ENCODE measurements at regions not wholly inside any gene's neighbourhood (a gene's known extent, or its start where the extent isn't known, plus 50 kb on each side); places are given as distances from the start of the nearest gene placed in this dataset.

DNA sequence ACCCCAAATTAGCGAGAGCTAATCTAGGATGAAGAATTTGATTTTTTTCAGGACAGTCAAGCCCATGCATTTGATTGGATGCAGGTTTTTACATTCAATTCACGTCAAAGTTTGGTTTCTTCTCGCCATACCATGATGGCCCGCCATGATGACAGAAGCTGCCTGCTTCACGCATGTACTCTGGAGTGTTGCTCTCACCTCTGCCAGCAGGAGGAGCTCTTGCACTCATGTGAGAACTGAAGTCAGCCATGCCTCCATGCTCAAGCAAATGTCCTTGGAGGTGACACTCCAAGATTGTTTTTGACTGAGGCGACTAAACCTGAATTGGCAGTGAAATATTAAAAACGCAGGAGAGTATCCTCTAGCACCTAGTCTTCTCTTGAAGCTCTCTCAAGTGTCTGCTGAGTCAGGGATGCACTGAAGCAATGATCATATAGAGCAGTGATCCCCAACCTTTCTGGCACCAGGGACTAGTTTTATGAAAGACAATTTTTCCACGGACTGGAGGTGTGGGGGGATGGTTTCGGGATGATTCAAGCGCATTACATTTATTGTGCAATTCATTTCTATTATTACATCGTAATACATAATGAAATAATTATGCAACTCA is 120.9 kb downstream of the SAMMSON start:
- H3K4me3 Mint-ChIP-seq = no peak overlapping the region
- H3K9me3 Mint-ChIP-seq = no peaks in the 10 kb centered on the region
- peaks cover 0 to 2% of the 10 kb centered on the region in 2 donors for H3K27me3 Mint-ChIP-seq
- Histone ChIP-seq H3K27ac (ENCODE audit: low read depth, low read length) (no peak overlapping the region), H3K4me1 (ENCODE audit: insufficient read depth, low read length) (no peaks in the 10 kb centered on the region), H3K4me3 (ENCODE audit: low read length in 2 of 2) (no peak overlapping the region), H3K36me3 (ENCODE audit: insufficient read depth, low read length) (no peaks in the 10 kb centered on the region), H3K27me3 (ENCODE audit: insufficient read depth, low read length) (no peaks in the 10 kb centered on the region), H3K9me3 (ENCODE audit: control insufficient read depth in 1 of 2, low read length in 2 of 2) (no peaks in the 10 kb centered on the region)
- no peak overlapping the region for H3K27ac Mint-ChIP-seq
- H3K4me1 Mint-ChIP-seq = no peaks in the 10 kb centered on the region
- H3K36me3 Mint-ChIP-seq = no peaks in the 10 kb centered on the region
- intact Hi-C loops (cut with micrococcal nuclease) = no loop called here
- ChIA-PET CTCF (ENCODE audit: partially characterized antibody) (interaction anchor here (0.8 to 2.1 kb wide), 5 partner anchors 9 to 1465 kb away, joined by 3 to 8 read pairs (median 4); no protein-coding TSS in a partner anchor), POLR2A (ENCODE audit: partially characterized antibody) (no interaction called here)
- DNase-seq = peak; percentile 9 to 39 (median 15)

DNA sequence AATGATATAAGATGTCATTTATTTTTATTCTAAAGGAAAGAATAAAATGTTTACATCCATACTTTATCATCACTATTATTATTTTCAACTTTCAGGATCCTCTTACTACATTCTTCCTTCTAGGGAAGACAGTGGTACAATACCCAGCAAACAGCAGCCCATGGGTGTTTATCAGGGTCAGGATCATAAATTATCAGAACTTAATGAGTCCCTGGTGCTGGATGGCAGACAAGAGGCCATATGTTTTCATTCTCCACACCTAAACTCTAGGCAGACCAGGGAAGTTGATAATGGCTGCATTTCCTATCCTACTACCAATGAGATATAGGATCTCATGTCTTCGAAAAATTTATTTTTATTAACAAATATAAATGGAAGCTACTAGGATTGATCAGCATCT is 127.7 kb downstream of the SAMMSON start:
- H3K9me3 Mint-ChIP-seq = no peaks in the 10 kb centered on the region
- Histone ChIP-seq H3K27ac (ENCODE audit: low read depth, low read length) (no peak overlapping the region), H3K4me3 (ENCODE audit: low read length in 2 of 2) (no peak overlapping the region), H3K27me3 (ENCODE audit: insufficient read depth, low read length) (no peaks in the 10 kb centered on the region), H3K4me1 (ENCODE audit: insufficient read depth, low read length) (no peaks in the 10 kb centered on the region), H3K9me3 (ENCODE audit: control insufficient read depth in 1 of 2, low read length in 2 of 2) (no peaks in the 10 kb centered on the region), H3K36me3 (ENCODE audit: insufficient read depth, low read length) (no peaks in the 10 kb centered on the region)
- no peaks in the 10 kb centered on the region for H3K36me3 Mint-ChIP-seq
- no peak overlapping the region for H3K4me3 Mint-ChIP-seq
- peaks cover under 1 to 2% of the 10 kb centered on the region in 2 donors for H3K27me3 Mint-ChIP-seq
- POLR2A ChIA-PET (ENCODE audit: partially characterized antibody) = no interaction called here
- intact Hi-C loops (cut with micrococcal nuclease) = no loop called here
- no peak overlapping the region for H3K27ac Mint-ChIP-seq
- CTCF ChIA-PET (ENCODE audit: partially characterized antibody) = interaction anchor here (1.3 kb wide), 1 partner anchor 9 kb away, joined by 3 read pairs; no protein-coding TSS in a partner anchor
- H3K4me1 Mint-ChIP-seq = no peaks in the 10 kb centered on the region
- no peak for DNase-seq

DNA sequence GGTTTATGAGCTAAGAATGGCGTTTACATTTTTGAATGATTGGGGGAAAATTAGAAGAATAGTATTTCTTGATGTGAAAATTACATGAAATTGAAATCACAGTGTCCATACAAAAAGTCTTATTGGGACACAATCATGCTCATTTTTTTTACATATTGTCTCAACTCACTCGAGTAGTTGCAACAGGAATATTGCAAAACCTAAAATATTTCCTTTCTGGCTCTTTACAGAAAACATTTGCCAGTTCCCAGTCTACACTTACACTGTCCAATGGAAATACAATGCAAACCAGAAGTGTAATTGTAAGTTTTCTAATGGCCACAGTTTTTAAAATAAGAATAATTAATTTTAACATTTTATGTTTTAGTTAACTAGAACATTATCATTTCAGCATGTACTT is 137.8 kb downstream of the SAMMSON start:
- ChIA-PET CTCF (ENCODE audit: partially characterized antibody) (no interaction called here), POLR2A (ENCODE audit: partially characterized antibody) (no interaction called here)
- Histone ChIP-seq H3K27ac (ENCODE audit: low read depth, low read length) (no peak overlapping the region), H3K4me3 (ENCODE audit: low read length in 2 of 2) (no peak overlapping the region), H3K27me3 (ENCODE audit: insufficient read depth, low read length) (no peaks in the 10 kb centered on the region), H3K9me3 (ENCODE audit: control insufficient read depth in 1 of 2, low read length in 2 of 2) (no peaks in the 10 kb centered on the region), H3K36me3 (ENCODE audit: insufficient read depth, low read length) (no peaks in the 10 kb centered on the region), H3K4me1 (ENCODE audit: insufficient read depth, low read length) (no peaks in the 10 kb centered on the region)
- no peak for DNase-seq
- Mint-ChIP-seq H3K4me3 (no peak overlapping the region), H3K4me1 (no peaks in the 10 kb centered on the region), H3K27me3 (peaks cover 2 to 4% of the 10 kb centered on the region in 2 donors), H3K27ac (no peak overlapping the region), H3K9me3 (peaks cover 0 to 5% (median 0%) of the 10 kb centered on the region in 8 donors), H3K36me3 (no peaks in the 10 kb centered on the region)
- intact Hi-C loops (cut with micrococcal nuclease) = no loop called here

DNA sequence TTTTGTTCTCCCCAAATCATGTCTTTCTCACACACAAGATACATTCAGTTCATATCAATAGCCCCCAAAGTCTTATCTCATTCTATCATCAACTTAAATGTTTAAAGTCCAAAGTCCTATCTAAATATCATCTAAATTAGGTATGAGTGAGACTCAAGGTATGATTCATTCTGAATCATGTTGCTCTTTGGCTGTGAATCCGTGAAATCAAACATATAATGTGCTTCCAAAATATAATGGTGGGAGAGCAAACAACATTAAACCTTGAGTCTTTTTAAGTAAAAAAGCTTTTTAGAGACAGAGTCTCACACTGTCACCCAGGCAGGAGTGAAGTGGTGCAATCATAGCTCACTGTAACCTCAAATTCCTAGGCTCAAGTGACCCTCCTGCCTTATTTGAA is 139.1 kb downstream of the SAMMSON start:
- Mint-ChIP-seq H3K4me1 (no peaks in the 10 kb centered on the region), H3K4me3 (no peak overlapping the region), H3K36me3 (no peaks in the 10 kb centered on the region), H3K27me3 (peaks cover 2 to 5% of the 10 kb centered on the region in 2 donors), H3K27ac (no peak overlapping the region), H3K9me3 (peaks cover 0 to 5% (median 0%) of the 10 kb centered on the region in 8 donors)
- POLR2A ChIA-PET (ENCODE audit: partially characterized antibody) = no interaction called here
- Histone ChIP-seq H3K27ac (ENCODE audit: low read depth, low read length) (no peak overlapping the region), H3K36me3 (ENCODE audit: insufficient read depth, low read length) (no peaks in the 10 kb centered on the region), H3K4me3 (ENCODE audit: low read length in 2 of 2) (no peak overlapping the region), H3K9me3 (ENCODE audit: control insufficient read depth in 1 of 2, low read length in 2 of 2) (no peaks in the 10 kb centered on the region), H3K27me3 (ENCODE audit: insufficient read depth, low read length) (no peaks in the 10 kb centered on the region), H3K4me1 (ENCODE audit: insufficient read depth, low read length) (no peaks in the 10 kb centered on the region)
- no peak for DNase-seq
- CTCF ChIA-PET (ENCODE audit: partially characterized antibody) = no interaction called here
- intact Hi-C loops (cut with micrococcal nuclease) = no loop called here

Data from CD4-positive, alpha-beta memory T cell (primary cell).